Skin of body (tissue), 1 donor: ENCODE measurements at regions not wholly inside any gene's neighbourhood (a gene's known extent, or its start where the extent isn't known, plus 50 kb on each side); places are given as distances from the start of the nearest gene placed in this dataset.

Experiments used
- DNase-seq: peaks from one replicate; lab custom pipeline; 2025; lab: John Stamatoyannopoulos, UW

- no peak for DNase-seq
These were observed 51.7 kb upstream of the RCN1 start for GRCh38 chr11:32039149-32039548.

- DNase-seq, result no peak
These were observed 56.2 kb upstream of the RCN1 start for GRCh38 chr11:32034680-32035079.

GRCh38 chr11:32034149-32034548 lies 56.7 kb upstream of the RCN1 start:
- no peak for DNase-seq

DNA sequence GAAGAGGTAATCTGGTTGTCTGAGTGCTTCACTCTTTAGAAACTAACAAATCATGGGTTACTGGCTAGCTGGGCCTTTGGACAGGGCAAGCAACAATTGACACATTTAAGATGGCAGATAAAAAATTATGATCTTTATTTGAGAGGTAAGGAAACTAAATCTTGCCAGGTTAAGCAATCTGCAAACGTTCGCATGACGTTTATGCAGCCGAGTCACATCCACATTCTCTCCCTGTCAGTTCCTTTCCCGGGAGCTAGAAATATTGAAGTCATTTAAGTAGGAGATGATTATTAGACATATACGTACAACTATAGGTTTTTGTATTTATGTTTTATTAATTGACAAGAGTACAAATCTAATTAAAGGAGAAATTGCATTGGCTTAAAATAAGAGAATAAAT lies 57.4 kb upstream of the RCN1 start:
- DNase-seq, result no peak

DNA sequence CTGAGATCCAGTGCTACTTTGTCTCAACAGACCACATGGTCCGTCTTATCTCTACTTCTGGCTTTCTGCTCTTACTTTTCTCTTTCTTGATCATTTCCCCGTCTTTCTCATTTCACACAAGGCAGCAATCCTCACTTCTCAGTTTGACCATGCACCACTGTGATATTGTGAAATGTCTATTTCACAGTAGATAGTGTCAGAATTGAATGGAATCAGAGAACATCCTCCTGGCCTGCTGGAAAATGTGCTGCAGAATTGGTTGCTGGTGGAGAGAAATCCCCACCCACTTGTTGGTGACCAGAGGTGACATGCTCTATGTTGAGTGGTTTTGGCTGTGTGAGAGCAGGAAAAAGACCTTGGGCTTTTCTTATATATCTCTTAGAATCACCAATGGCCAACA lies 57.8 kb upstream of the RCN1 start:
- no peak for DNase-seq

GRCh38 chr11:32032478-32032877 lies 58.4 kb upstream of the RCN1 start:
- no peak for DNase-seq

GRCh38 chr11:32032052-32032451 lies 58.8 kb upstream of the RCN1 start:
- no peak for DNase-seq

DNA sequence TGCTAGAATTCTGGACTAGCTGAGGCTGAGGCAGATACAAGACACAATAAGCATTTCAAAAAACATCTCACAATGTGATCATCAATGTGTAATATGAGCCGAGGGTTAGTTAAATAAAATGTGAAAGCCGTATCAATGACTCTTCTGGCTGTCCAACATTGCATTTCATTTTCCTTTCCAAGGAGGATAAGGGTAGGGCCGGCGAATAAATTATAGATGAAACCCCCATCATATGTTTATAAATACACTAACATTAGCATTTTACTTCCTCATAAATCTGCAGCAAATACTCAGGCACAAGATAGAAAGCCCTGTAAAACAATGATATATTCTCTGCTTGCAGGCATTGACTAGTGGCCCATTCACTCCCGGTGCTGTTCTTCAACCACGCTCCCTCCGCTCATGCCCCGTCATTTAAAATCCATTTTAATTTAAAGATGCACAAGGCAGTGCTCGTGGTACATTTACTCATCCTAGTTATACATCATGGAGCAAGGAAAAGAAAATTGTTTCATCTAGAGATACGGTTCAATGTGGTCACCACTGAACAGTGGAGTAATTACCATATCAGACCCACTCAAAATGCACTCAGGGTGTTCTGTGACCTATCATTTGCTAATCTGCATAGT lies 59.9 kb upstream of the RCN1 start:
- no peak for DNase-seq

DNA sequence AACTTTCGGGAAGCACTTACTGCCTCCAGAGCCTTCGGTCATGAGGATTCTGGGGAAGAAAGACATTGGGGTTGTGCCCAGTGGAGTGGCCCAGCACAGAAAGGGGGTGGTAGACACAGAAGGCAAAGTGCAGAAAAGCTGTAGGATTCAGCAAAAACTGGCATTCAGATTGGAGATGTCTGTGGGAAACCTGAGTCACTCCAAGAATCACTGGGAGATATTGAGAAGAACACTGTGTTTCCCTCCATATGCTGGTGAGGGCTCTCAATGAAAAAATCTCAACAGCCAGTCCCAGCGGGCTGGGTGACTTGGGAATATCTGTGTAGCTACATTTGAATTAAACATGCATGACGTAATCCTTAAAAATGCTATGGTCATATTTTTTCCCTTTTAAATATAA lies 61.2 kb upstream of the RCN1 start:
- DNase-seq, result no peak

DNA sequence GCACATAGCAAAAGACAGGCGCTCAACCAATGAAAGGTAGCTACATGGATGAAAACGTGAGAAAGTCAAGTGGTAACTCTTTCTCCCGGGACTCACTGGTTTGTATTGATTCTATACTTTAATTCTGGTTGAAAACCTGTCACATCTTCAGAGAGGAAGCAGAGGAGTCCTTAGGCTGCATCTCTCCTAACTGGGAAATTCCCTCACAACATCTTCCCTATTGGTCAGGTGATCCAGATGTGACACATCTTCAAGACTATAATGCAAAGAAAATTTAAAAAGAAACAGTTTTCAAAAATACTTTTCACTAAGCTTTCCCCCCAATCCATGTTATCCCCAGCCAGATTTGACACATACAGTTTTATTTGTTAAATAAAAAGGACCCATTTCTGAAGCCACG lies 62.7 kb upstream of the RCN1 start:
- no peak for DNase-seq

- no peak for DNase-seq
These were observed 64.1 kb upstream of the RCN1 start for GRCh38 chr11:32026766-32027165.

GRCh38 chr11:32024948-32025347 lies 65.9 kb upstream of the RCN1 start:
- no peak for DNase-seq

DNA sequence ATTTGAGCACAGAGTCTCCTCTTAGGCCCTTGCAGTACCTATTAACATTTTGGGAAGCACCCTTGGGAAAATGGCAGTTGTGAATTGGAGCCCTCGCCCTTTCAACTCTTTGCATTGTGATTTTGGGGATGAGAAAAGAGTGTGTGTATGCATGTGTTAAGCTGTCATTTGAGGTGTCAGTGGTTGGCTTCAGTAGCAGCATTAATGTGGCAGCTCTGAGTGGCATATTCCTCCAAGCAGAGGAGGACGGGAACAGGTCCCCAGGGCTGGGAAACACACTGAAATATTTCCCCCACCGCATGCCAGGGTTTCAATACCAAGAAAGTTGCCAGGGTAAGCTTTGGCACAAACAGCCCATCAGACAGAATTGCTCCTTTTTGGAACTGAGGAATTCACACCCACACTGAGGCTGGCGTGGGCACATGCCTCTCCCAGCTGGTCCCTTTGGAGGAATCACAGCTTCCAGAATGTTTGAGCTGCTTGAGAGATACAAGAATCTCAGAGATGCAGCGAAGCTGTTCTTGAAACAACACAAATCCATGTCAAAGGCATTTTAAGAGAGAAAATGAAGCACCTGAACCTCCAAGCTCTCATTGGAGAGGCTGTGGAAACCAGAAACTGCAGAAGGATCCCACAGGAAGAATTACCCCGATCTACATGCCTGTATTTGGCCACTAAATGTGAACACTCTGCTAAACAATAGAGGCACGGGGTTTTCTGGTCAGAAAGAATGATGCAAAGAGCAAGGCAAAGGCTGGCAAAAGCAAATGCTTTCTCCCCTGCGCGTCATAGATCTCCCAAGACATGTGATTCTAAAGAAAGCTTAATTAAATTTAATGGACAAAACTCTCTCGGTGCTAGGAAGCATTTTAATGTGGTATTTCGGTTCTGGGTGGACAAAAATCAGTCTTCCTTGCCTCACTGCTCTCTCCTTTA lies 67.2 kb upstream of the RCN1 start:
- no peak for DNase-seq

DNA sequence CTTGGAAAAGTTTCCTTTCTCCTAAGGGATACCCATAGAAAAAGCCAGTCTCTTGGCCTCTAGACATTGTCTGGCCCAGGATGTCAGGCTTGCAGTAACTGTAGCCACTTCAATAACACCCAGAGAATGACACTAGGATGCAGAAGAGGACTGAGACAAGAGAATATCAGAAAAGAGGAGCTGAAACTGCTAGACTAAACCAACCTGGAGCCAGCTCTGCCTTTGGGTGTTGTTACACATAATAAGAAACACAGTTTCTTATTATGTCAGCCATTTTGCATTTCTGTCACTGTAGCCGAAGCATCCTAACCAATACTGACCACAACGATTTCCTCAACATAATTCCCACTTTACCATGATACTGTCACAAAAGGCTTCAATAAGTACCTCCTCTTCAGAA lies 72.2 kb upstream of the RCN1 start:
- DNase-seq, result no peak

DNA sequence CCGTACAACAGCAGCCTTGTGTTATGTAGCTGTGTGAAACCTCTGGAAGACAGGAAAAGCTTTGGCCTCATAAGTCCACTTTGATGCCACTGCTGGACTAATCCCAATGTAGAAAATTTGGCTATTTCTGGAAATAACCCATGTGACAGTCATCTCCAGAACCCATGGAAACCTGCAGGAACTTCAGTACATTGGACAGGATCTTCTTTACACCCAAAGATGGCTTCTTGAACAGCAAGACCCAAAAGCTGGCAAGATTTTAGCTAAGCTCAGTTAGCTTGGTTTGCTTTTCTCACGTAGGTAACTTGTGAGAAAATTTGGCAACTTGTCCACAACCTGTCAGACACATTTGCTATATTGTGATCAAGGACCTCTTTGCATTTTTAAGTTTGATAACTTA lies 74.8 kb upstream of the RCN1 start:
- DNase-seq, result no peak

GRCh38 chr11:32015427-32015826 lies 75.4 kb upstream of the RCN1 start:
- DNase-seq, result no peak

- no peak for DNase-seq
These were observed 77.3 kb upstream of the RCN1 start for GRCh38 chr11:32013603-32014002.

DNA sequence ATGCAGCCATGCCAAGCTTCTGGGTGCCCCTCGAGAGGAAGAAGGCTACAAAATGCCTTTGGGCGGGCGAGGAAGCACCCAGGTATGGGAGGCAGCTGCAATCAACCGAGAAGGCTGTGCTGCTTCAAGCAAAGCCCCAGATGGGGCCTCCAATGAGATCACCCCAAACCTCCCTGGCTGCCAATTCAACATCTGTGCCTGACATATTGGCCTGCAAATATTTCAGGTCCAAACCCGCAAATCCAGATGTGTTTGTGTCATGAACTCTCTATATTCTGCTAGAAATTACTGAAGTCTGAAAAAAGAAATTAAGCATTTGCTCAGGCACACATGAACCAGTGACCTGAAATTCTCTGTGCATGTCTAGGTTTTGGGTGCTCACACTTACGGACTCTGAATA lies 78.8 kb upstream of the RCN1 start:
- peak; percentile 14 for DNase-seq

DNA sequence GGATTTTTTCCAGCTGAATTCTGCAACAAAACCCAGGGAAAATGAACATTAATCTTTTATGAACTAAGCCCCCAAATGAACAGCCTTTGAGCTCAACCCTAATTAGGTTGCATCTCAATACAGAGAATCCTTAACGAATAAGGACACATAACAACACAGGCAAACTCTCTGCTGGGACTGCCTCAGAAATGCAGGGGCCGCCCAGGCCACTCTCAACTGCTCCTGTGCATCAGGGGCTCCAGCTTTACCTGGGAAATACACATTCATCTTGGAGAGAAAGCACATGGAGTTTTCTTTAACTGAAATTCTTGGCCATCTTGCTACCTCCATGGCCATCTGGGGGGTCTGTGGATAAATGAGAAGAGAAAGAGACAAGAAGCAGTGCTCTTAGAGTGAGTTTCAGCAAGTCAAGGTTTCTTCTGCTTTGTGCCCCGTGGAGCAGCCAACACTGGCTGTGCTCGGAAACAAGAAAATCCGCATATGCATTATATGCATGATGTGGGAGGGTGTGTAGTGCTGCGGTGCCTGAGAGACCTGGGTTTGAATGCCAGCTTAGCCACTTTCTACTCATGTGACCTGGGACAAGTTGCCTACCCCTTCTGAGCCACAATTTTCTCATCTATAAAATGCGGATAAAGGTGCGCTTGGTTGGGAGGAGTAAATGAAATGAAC lies 81.9 kb upstream of the RCN1 start:
- DNase-seq, result no peak

GRCh38 chr11:32006799-32007388 lies 84.0 kb upstream of the RCN1 start:
- DNase-seq, result no peak

GRCh38 chr11:32005786-32006416 lies 85.0 kb upstream of the RCN1 start:
- no peak for DNase-seq

DNA sequence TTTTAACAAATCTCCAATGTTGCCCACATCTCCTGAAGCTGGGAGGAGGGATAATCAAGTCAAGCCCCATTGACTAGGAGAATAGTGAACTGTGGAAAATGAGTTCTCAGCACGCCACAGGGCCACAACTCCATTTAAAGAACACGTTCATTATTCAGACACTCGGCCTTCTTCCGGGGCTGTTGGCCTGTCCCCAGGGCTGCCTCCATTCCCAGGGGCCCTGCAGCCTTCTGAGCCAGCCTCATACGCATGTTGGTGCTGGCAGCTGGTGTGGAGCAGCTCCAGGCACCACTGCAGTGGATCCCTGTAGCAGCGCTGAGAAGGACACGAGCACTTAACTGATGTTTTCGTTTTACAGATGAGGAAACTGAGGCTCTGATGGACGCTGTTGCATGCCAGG lies 87.5 kb upstream of the RCN1 start:
- no peak for DNase-seq
